Loucy (cell line): ENCODE measurements at regions not wholly inside any gene's neighbourhood (a gene's known extent, or its start where the extent isn't known, plus 50 kb on each side); places are given as distances from the start of the nearest gene placed in this dataset.

Experiments used
- EZH2phosphoT487 ChIP-seq: fragments of 200-600 bp; IDR thresholded peaks from 2 replicates; pipeline ENCODE4 v1.6.1; 2018; ENCODE audit warnings: antibody characterized with exemption, mild to moderate bottlenecking, moderate library complexity, borderline replicate concordance
- TF ChIP-seq, protein P1 (sequence below): fragments of 200-600 bp; sonication (generic); conservative IDR thresholded peaks from 2 replicates; pipeline ENCODE4 v1.5.1; 2014; ENCODE audit warnings: mild to moderate bottlenecking, antibody characterized with exemption, low read length

DNA sequence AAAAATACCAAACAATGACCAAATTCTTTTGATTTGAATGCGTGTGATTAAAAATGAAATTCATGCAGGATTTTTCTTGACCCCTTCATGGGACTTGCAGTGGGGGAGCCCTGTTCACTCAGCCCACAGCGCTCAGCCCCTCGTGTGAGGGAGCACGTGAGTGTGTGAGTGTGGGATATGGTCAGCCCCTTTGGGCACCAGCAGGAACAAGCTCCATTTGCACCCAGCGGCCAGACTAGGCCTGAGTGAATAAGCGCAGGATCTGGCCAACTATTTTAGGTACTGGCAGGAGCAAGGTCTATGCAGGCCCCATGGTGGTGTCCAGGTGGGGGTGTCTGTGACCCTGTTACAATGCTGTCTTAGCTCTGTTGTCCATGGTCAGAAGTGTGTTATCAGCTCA, 1631.2 kb downstream of the BRINP3 start:
- TF ChIP-seq, protein P1, sequence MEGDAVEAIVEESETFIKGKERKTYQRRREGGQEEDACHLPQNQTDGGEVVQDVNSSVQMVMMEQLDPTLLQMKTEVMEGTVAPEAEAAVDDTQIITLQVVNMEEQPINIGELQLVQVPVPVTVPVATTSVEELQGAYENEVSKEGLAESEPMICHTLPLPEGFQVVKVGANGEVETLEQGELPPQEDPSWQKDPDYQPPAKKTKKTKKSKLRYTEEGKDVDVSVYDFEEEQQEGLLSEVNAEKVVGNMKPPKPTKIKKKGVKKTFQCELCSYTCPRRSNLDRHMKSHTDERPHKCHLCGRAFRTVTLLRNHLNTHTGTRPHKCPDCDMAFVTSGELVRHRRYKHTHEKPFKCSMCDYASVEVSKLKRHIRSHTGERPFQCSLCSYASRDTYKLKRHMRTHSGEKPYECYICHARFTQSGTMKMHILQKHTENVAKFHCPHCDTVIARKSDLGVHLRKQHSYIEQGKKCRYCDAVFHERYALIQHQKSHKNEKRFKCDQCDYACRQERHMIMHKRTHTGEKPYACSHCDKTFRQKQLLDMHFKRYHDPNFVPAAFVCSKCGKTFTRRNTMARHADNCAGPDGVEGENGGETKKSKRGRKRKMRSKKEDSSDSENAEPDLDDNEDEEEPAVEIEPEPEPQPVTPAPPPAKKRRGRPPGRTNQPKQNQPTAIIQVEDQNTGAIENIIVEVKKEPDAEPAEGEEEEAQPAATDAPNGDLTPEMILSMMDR, result no peak
- TF ChIP-seq EZH2phosphoT487, result no peak
